VCaP (cell line): ENCODE measurements at regions not wholly inside any gene's neighbourhood (a gene's known extent, or its start where the extent isn't known, plus 50 kb on each side); places are given as distances from the start of the nearest gene placed in this dataset.

Source experiments
- H3K27ac ChIP-seq: fragments of 450-650 bp; 2 replicates; pipeline ENCODE4 v1.5.1; 2017
- TF ChIP-seq, protein P1 (sequence below): fragments of 450-650 bp; conservative IDR thresholded peaks from 2 replicates; pipeline ENCODE4 v1.5.1; 2017; ENCODE audit warnings: mild to moderate bottlenecking, moderate library complexity

- TF ChIP-seq, protein P1, sequence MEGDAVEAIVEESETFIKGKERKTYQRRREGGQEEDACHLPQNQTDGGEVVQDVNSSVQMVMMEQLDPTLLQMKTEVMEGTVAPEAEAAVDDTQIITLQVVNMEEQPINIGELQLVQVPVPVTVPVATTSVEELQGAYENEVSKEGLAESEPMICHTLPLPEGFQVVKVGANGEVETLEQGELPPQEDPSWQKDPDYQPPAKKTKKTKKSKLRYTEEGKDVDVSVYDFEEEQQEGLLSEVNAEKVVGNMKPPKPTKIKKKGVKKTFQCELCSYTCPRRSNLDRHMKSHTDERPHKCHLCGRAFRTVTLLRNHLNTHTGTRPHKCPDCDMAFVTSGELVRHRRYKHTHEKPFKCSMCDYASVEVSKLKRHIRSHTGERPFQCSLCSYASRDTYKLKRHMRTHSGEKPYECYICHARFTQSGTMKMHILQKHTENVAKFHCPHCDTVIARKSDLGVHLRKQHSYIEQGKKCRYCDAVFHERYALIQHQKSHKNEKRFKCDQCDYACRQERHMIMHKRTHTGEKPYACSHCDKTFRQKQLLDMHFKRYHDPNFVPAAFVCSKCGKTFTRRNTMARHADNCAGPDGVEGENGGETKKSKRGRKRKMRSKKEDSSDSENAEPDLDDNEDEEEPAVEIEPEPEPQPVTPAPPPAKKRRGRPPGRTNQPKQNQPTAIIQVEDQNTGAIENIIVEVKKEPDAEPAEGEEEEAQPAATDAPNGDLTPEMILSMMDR: no peak
These were observed 740.1 kb upstream of the FANCL start for GRCh38 chr2:58981237-58981636.

DNA sequence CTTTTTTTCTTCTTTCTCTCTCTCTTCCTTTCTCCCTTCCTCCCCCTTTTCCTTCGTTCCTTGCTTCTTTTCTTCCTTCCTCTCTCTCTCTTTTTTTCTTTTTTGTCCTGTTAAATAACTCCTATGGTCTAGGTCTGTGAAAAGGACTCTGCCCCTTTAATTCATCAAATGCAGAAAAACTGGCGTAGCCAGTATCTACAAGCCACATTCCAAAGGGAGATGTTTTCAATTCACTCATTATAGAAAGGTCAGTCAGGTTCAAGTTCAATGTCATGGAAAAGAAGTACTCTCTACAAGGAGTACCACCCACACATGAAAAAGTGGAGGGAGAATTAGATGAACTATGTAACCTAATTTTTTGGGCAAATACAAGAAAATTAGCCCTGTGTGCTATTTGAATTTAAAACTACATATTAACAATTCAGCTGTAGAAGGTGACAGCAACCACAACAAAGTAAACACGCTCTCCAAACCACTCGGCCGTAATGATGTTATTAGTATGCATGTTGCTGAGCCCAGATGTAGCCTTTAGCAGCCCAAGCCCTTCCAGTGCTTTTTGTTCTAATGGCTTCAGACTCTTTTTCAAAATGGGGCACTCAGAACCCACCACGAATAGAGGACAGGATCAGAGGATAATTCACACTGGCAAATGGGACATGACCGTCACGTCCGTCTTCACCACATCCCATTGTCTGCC is 735.4 kb upstream of the FANCL start:
- TF ChIP-seq, protein P1: no peak
- H3K27ac ChIP-seq: no peak overlapping the region

More at GRCh38 chr2:58981237-58981636, 740.1 kb upstream of the FANCL start:
- no peak overlapping the region for H3K27ac ChIP-seq

- no peak overlapping the region for H3K27ac ChIP-seq
- TF ChIP-seq, protein P1: no peak
These were observed 733.8 kb upstream of the FANCL start for GRCh38 chr2:58974881-58975280.

DNA sequence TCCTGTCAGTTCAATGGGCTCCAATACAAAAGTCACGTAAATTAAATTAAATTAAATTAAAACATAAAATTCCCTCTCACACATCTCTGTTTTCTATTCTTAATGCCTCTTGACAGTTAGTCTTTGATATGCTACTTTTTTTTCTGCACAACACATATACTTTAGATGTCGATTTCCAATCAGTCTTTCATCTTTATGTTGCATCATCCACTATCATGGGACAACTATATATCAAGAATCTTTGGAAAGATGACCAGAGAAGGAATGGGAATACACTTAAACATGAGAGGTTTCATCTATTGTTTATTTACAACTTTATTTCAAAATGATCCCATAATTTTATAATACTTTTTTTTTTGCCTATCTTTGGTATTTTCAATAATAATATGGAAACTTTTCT is 733.3 kb upstream of the FANCL start:
- TF ChIP-seq, protein P1: no peak
- no peak overlapping the region for H3K27ac ChIP-seq

- no peak overlapping the region for H3K27ac ChIP-seq
- TF ChIP-seq, protein P1: no peak
These were observed 732.7 kb upstream of the FANCL start for GRCh38 chr2:58973811-58974281.

DNA sequence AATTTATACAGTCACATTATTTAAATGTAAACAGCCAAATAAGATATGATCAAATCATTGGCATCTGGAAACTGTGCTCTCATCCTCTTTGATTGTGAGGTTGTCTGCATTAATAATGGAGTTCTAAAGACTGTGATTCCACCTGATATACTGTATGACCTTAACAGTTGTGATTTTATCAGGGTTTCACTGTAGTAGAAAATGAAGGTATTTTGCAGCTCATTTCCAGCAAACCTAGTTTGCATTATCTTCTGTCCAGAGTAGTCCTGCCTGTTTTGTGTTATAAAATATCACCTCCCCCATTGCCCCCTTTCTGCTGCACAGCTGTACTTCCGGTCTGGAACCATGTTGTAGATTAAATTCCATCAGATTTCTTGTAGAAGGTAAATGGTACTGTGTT is 731.6 kb upstream of the FANCL start:
- TF ChIP-seq, protein P1: no peak
- no peak overlapping the region for H3K27ac ChIP-seq

DNA sequence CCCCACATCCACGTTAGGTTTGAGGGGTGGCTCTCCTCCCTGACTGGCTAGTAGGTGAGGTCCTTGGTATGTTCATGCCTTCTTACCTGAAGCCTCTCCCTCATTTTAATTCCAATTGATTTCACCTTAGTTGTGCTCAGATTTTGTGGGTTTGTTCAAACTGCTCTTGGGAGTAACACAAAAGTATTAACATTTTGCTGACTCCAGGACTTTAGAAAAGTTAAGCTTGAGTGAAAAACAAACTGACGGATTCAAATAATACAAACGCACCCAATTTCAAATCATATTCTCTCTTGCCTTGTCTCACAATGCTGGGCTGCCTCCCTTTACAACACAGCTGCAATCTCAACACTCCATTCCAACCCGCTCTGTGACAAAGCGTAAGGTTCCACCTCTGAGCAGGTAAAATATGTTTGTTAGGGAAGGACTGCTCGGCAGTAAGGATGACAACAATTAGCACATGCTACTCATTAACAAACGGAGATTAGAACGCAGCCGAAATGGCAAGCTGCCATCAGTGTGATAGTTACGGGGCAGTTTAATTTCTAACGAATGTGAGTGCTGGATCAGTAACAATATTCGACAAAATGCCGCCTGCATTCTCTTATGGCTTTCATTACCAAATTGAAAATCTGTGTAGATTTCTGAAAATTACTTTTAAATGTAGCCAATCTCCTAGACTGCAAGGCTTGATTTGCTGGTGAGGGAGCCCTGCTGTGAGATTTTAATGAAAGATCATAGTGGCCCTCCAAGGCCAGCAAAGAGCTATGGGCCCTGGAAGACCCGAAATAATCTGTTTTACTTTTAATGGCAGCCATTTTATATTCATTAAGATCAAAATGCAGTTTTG is 730.6 kb upstream of the FANCL start:
- TF ChIP-seq, protein P1: no peak
- no peak overlapping the region for H3K27ac ChIP-seq
